ENCODE measurements at regions not wholly inside any gene's neighbourhood (a gene's known extent, or its start where the extent isn't known, plus 50 kb on each side); places are given as distances from the start of the nearest gene placed in this dataset.

DNA sequence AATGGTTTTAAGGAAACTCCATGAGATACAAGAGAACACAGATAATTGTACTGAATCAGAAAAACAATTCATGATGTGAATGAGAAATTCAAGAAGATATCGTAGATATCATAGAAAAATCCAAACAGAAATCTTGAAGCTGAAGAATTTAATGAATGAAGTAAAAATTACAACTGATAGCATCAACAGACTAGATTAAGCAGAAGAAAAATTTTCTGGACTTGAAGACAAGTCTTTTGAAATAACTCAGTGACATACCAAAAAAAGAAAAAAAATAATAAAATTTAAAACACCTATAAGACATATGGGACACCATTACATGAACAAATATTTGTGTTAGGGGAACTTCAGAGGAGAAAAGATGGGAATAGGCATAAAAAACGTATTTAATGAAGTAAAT lies 122.8 kb upstream of the SYT10 start:
- TF ChIP-seq CTCF (IDR thresholded peaks at IDR 0.05) (no peak), CHD4 (IDR thresholded peaks at IDR 0.05; ENCODE audit: borderline replicate concordance) (no peak), POLR2A (IDR thresholded peaks at IDR 0.05; ENCODE audit: low read length) (no peak), NR3C1 (IDR thresholded peaks at IDR 0.05) (no peak), JUN (IDR thresholded peaks at IDR 0.05) (no peak)
